ENCODE measurements at regions not wholly inside any gene's neighbourhood (a gene's known extent, or its start where the extent isn't known, plus 50 kb on each side); places are given as distances from the start of the nearest gene placed in this dataset.
A peak's percentile ranks its signal among the peaks of the same experiment; 100 is the strongest.

- Mint-ChIP-seq H3K27ac (peak overlapping the region in 1 of 3 experiments; percentile 4; a peak in 2 of 7 replicates), H3K36me3 (ENCODE audit: insufficient read depth in 1 of 3, low read depth in 3 of 3) (no peaks in the 10 kb centered on the region), H3K4me3 (no peak overlapping the region), H3K9me3 (no peaks in the 10 kb centered on the region), H3K4me1 (peaks cover 16 to 19% of the 10 kb centered on the region in 2 experiments), H3K27me3 (ENCODE audit: low read depth) (peaks cover 21% of the 10 kb centered on the region)
- no peak overlapping the region for H3K9ac ChIP-seq (ENCODE audit: extremely low read depth, insufficient read length, low read length)
- no peak overlapping the region for H3K56ac ChIP-seq (ENCODE audit: insufficient read length, low read depth, low read length)
- no peak for TF ChIP-seq CTCF (conservative IDR thresholded peaks at IDR 0.05)
- no peaks in the 10 kb centered on the region for H3K9me3 ChIP-seq (ENCODE audit: control insufficient read depth, low read depth, low read length)
- no peak overlapping the region for H3K23ac ChIP-seq (ENCODE audit: insufficient read length, low read depth, low read length)
- H3K4ac ChIP-seq (ENCODE audit: low read depth, low read length): no peak overlapping the region
- H2BK5ac ChIP-seq (ENCODE audit: insufficient read length, low read length): no peak overlapping the region
- H2AK5ac ChIP-seq (ENCODE audit: insufficient read length, low read length): no peak overlapping the region
- no peak for DNase-seq
- no peak overlapping the region for H4K5ac ChIP-seq (ENCODE audit: insufficient read length, low read depth, low read length)
- no peak overlapping the region for H2BK120ac ChIP-seq (ENCODE audit: low read depth, low read length, poor library complexity, severe bottlenecking)
- no peaks in the 10 kb centered on the region for H3K23me2 ChIP-seq (ENCODE audit: insufficient read length, low read depth, low read length, poor library complexity, severe bottlenecking)
- no peaks in the 10 kb centered on the region for H3K79me2 ChIP-seq (ENCODE audit: insufficient read depth, low read length)
- no peak overlapping the region for H2BK12ac ChIP-seq (ENCODE audit: insufficient read length, low read depth, low read length)
- H3K18ac ChIP-seq (ENCODE audit: insufficient read length, low read depth, low read length): no peak overlapping the region
- no peak overlapping the region for H3T11ph ChIP-seq (ENCODE audit: low read length)
- no peaks in the 10 kb centered on the region for H3K4me1 ChIP-seq (ENCODE audit: insufficient read depth, low read length)
- WGBS (ENCODE audit: extremely low coverage, insufficient read length, low lambda C conversion rate): no CpG with 5 or more reads among the region's 16 CpGs
- no peak overlapping the region for H3K14ac ChIP-seq (ENCODE audit: insufficient read depth, low read length)
- no peak overlapping the region for H4K91ac ChIP-seq (ENCODE audit: insufficient read length, low read depth, low read length)
- 0 out of 2 replicates have a peak, but pooled peaks cover 1% of the 10 kb centered on the region for H3K27me3 ChIP-seq (ENCODE audit: insufficient read depth, low read length)
- no peak overlapping the region for H2AFZ ChIP-seq (ENCODE audit: low read length)
- H3K79me1 ChIP-seq (ENCODE audit: insufficient read depth, low read depth, low read length, poor library complexity, severe bottlenecking): no peaks in the 10 kb centered on the region
- H2BK15ac ChIP-seq (ENCODE audit: low read depth, low read length): no peak overlapping the region
- no peak overlapping the region for H4K8ac ChIP-seq (replicated peaks; ENCODE audit: insufficient read length, low read depth, low read length)
- H4K20me1 ChIP-seq (ENCODE audit: control insufficient read depth, insufficient read depth, insufficient read length): no peaks in the 10 kb centered on the region
- no peak overlapping the region for H2BK20ac ChIP-seq (ENCODE audit: low read depth, low read length, poor library complexity, severe bottlenecking)
- no peak overlapping the region for H3K27ac ChIP-seq (ENCODE audit: insufficient read length, low read depth, low read length)
- H3K4me2 ChIP-seq (ENCODE audit: insufficient read depth, insufficient read length, low read length): no peak overlapping the region
Measured at GRCh38 chr22:27518531-27519340, 282.8 kb downstream of the MN1 start.
